H1 (cell line): ENCODE measurements at regions not wholly inside any gene's neighbourhood (a gene's known extent, or its start where the extent isn't known, plus 50 kb on each side); places are given as distances from the start of the nearest gene placed in this dataset.

ENCODE experiments used
- ASH2L ChIP-seq: fragments of 200-600, 300-600 bp; sonication (generic); IDR thresholded peaks from one replicate; pipeline ENCODE4 v1.7.1; 2017; ENCODE audit warnings: low read length
- BCL11A ChIP-seq, 2 experiments: IDR thresholded peaks; one replicate each; pipeline ENCODE4 v1.6.1; 2011; ENCODE audit warnings: low read depth in 2 of 2, low read length in 2 of 2, mild to moderate bottlenecking in 2 of 2
- EP300 ChIP-seq, 2 experiments: IDR thresholded peaks; 1 replicate in 1 of 2; 2 replicates in 1 of 2; pipeline ENCODE4 v1.6.1; 2011 to 2012; ENCODE audit warnings: low read depth in 2 of 2, low read length in 2 of 2, mild to moderate bottlenecking in 2 of 2, borderline replicate concordance in 1 of 2, inconsistent platforms in 1 of 2, moderate library complexity in 1 of 2
- RAD21 ChIP-seq, 2 experiments: IDR thresholded peaks in 1 of 2; conservative IDR thresholded peaks in 1 of 2; 2 replicates each; pipeline ENCODE4 v1.6.1; 2011; ENCODE audit warnings: low read depth in 2 of 2, low read length in 2 of 2, improper control_type of control experiment in 1 of 2, inconsistent platforms in 1 of 2, mild to moderate bottlenecking in 1 of 2, moderate library complexity in 1 of 2
- RXRA ChIP-seq: IDR thresholded peaks from 2 replicates; pipeline ENCODE4 v1.6.1; 2011; ENCODE audit warnings: low read depth, mild to moderate bottlenecking, low read length, moderate library complexity; ENCODE audit not compliant: insufficient read depth
- SIRT6 ChIP-seq: IDR thresholded peaks from one replicate; pipeline ENCODE4 v1.7.1; 2012; ENCODE audit warnings: low read length, inconsistent platforms
- SP2 ChIP-seq: IDR thresholded peaks from 2 replicates; pipeline ENCODE4 v1.6.1; 2012; ENCODE audit warnings: mild to moderate bottlenecking, low read length, inconsistent platforms
- TCF12 ChIP-seq: IDR thresholded peaks from 2 replicates; pipeline ENCODE4 v1.6.1; 2011; ENCODE audit warnings: low read depth, mild to moderate bottlenecking, low read length
- ZNF274 ChIP-seq: IDR thresholded peaks from 2 replicates; pipeline ENCODE4 v1.7.0; 2012; ENCODE audit warnings: low read length, borderline replicate concordance; ENCODE audit errors: extremely low read depth
- TF ChIP-seq, protein P1 (sequence below): fragments of 300-600 bp; sonication (generic); IDR thresholded peaks from 2 replicates; pipeline ENCODE4 v1.7.1; 2012; ENCODE audit warnings: low read length, moderate library complexity, mild to moderate bottlenecking, inconsistent platforms; ENCODE audit not compliant: insufficient replicate concordance

DNA sequence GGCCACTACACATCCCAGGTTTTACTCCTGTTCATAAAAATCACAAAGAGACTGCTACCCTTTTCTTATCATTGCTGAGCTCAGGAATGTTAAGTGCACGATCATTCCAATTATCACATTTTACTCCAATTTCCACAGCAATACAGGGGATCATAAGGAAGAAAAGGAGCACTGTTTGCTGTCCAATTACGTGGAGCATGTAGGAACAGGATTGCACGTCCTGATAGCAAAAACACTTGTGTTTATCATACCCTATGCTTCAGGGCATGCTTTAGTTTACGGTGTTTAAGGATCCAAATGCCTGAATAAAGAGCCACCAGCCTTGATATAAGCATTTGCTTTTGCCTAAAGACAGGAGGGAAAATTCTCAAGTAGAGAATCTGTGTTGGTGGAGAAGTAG lies 155.4 kb upstream of the EGLN3 start (continued):
- TF ChIP-seq, protein P1, sequence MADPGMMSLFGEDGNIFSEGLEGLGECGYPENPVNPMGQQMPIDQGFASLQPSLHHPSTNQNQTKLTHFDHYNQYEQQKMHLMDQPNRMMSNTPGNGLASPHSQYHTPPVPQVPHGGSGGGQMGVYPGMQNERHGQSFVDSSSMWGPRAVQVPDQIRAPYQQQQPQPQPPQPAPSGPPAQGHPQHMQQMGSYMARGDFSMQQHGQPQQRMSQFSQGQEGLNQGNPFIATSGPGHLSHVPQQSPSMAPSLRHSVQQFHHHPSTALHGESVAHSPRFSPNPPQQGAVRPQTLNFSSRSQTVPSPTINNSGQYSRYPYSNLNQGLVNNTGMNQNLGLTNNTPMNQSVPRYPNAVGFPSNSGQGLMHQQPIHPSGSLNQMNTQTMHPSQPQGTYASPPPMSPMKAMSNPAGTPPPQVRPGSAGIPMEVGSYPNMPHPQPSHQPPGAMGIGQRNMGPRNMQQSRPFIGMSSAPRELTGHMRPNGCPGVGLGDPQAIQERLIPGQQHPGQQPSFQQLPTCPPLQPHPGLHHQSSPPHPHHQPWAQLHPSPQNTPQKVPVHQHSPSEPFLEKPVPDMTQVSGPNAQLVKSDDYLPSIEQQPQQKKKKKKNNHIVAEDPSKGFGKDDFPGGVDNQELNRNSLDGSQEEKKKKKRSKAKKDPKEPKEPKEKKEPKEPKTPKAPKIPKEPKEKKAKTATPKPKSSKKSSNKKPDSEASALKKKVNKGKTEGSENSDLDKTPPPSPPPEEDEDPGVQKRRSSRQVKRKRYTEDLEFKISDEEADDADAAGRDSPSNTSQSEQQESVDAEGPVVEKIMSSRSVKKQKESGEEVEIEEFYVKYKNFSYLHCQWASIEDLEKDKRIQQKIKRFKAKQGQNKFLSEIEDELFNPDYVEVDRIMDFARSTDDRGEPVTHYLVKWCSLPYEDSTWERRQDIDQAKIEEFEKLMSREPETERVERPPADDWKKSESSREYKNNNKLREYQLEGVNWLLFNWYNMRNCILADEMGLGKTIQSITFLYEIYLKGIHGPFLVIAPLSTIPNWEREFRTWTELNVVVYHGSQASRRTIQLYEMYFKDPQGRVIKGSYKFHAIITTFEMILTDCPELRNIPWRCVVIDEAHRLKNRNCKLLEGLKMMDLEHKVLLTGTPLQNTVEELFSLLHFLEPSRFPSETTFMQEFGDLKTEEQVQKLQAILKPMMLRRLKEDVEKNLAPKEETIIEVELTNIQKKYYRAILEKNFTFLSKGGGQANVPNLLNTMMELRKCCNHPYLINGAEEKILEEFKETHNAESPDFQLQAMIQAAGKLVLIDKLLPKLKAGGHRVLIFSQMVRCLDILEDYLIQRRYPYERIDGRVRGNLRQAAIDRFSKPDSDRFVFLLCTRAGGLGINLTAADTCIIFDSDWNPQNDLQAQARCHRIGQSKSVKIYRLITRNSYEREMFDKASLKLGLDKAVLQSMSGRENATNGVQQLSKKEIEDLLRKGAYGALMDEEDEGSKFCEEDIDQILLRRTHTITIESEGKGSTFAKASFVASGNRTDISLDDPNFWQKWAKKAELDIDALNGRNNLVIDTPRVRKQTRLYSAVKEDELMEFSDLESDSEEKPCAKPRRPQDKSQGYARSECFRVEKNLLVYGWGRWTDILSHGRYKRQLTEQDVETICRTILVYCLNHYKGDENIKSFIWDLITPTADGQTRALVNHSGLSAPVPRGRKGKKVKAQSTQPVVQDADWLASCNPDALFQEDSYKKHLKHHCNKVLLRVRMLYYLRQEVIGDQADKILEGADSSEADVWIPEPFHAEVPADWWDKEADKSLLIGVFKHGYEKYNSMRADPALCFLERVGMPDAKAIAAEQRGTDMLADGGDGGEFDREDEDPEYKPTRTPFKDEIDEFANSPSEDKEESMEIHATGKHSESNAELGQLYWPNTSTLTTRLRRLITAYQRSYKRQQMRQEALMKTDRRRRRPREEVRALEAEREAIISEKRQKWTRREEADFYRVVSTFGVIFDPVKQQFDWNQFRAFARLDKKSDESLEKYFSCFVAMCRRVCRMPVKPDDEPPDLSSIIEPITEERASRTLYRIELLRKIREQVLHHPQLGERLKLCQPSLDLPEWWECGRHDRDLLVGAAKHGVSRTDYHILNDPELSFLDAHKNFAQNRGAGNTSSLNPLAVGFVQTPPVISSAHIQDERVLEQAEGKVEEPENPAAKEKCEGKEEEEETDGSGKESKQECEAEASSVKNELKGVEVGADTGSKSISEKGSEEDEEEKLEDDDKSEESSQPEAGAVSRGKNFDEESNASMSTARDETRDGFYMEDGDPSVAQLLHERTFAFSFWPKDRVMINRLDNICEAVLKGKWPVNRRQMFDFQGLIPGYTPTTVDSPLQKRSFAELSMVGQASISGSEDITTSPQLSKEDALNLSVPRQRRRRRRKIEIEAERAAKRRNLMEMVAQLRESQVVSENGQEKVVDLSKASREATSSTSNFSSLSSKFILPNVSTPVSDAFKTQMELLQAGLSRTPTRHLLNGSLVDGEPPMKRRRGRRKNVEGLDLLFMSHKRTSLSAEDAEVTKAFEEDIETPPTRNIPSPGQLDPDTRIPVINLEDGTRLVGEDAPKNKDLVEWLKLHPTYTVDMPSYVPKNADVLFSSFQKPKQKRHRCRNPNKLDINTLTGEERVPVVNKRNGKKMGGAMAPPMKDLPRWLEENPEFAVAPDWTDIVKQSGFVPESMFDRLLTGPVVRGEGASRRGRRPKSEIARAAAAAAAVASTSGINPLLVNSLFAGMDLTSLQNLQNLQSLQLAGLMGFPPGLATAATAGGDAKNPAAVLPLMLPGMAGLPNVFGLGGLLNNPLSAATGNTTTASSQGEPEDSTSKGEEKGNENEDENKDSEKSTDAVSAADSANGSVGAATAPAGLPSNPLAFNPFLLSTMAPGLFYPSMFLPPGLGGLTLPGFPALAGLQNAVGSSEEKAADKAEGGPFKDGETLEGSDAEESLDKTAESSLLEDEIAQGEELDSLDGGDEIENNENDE: no peak
- TF ChIP-seq ASH2L (no peak), SIRT6 (no peak), TCF12 (no peak), ZNF274 (no peak), BCL11A (IDR thresholded peaks at IDR 0.05; ENCODE audit: low read depth in 2 of 2, low read length in 2 of 2) (no peak), SP2 (no peak), EP300 (IDR thresholded peaks at IDR 0.05; ENCODE audit: borderline replicate concordance in 1 of 2, low read depth in 2 of 2, low read length in 2 of 2) (no peak), RXRA (no peak), RAD21 (IDR thresholded peaks at IDR 0.05 in 1 of 2, conservative IDR thresholded peaks at IDR 0.05 in 1 of 2; ENCODE audit: low read depth in 2 of 2, low read length in 2 of 2) (no peak)
